ENCODE measurements at regions not wholly inside any gene's neighbourhood (a gene's known extent, or its start where the extent isn't known, plus 50 kb on each side); places are given as distances from the start of the nearest gene placed in this dataset.

DNA sequence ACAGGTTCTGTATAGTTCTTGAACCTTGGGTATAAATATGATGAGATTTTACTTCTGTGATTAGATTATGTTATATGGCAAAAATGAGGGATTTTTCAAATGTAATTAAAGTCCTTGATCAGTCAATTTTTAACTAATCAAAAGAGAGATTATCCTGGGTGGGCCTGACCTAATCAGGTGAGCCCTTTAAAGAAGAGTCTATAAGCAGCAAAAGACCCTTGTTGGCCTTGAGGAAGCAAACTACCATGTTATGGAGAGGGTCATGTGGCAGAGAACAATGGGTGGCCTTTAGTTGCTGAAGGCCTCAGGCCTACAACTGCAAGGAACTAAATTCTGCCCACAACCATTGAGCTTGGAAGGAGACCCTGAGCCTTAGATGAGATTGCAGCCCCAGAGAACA is 102.5 kb upstream of the RIPOR2 start:
- no peak for TF ChIP-seq GATA2 (IDR thresholded peaks at IDR 0.05; ENCODE audit: low read depth, low read length)
- no peak for TF ChIP-seq GATA3 (IDR thresholded peaks at IDR 0.05; ENCODE audit: low read depth, low read length)

DNA sequence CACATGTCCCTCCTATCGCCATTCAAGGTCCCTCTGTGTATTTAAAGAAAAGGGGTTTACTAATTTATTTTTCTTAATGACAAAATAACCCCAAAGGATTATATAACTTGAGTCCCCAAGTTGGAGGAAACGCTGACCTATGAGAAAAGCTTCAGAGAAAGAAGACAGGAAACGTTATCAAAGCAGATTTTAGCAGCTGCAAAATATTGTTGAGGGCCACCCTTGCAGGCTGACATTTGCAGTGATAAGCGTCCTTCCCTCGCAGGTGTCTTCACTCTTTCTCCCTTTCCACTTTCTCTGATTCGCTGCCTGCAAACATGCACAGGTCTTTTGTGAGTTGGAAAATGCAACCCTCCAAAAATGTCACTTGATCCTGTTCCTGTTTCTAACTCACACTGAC is 103.2 kb upstream of the RIPOR2 start:
- TF ChIP-seq GATA3 (IDR thresholded peaks at IDR 0.05; ENCODE audit: low read depth, low read length) (no peak), GATA2 (IDR thresholded peaks at IDR 0.05; ENCODE audit: low read depth, low read length) (no peak)

DNA sequence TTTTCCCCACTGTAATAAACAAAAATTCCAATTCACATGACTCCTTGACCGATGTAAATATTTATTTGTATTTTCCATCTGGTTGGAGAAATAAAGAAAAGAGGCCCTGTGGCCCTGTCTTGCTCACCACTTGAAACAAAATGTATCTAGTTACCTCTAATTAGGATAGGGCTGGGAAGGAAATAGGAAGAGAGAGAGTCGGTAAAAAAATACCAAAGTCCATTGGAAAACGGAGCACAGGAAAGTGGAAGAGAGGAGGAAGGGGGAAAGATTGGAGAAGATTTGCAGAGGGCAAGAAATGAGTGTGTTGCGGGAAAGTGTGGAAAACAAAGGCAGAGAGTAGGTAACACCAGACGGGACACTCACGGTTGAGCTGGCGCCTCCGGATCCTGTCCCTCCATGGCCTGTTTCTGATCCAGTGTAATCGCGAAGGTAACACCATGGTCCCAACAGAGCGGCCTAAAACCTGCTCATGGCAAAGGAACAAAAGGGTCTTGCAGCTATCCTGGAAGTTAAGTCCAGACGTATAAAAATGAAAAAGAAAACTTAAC is 105.8 kb upstream of the RIPOR2 start:
- TF ChIP-seq GATA2 (IDR thresholded peaks at IDR 0.05; ENCODE audit: low read depth, low read length) (no peak), GATA3 (IDR thresholded peaks at IDR 0.05; ENCODE audit: low read depth, low read length) (no peak)

DNA sequence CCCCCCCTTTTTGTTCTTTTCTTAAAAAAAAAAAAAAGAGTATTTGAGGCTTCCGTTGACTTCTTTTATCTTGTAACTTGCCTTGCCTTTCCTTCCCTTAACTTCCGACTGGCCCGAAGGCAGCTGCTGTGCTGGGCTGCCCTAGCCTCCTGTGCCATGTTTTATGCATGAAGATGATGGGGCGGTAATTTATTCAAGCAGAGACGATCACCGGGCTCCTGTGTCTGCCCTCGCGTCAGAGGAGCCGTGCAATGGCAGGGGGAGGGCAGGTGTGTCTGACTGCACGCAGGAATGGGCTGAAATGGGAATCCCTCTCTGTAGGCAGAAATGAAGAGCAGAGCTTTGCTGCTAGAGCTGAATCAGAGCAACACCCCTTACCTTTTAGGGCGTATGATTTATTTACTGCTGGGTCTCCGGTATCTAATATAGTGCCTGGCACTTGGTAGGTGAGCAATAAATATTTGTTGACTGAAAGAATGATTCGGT is 106.3 kb upstream of the RIPOR2 start:
- no peak for TF ChIP-seq GATA3 (IDR thresholded peaks at IDR 0.05; ENCODE audit: low read depth, low read length)
- TF ChIP-seq GATA2 (IDR thresholded peaks at IDR 0.05; ENCODE audit: low read depth, low read length), result no peak

DNA sequence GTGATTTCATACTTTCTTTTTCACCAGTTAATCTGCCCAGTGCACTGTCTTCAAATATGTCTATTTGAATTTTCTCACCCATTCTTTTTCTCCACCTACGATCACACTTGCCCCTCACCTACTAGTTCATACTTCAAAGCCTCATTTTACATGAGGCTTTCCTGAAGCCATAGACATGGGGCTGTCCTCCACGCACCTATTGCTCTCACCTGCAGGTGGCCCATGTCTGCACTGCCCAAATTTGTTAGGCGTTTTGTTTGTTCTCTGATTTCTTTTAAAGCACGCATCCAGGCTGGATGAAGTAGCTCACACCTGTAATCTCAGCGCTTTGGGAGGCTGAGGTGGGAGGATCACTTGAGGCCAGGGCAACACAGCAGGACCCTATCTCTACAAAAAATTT is 106.8 kb upstream of the RIPOR2 start:
- TF ChIP-seq GATA2 (IDR thresholded peaks at IDR 0.05; ENCODE audit: low read depth, low read length), result no peak
- TF ChIP-seq GATA3 (IDR thresholded peaks at IDR 0.05; ENCODE audit: low read depth, low read length), result no peak

DNA sequence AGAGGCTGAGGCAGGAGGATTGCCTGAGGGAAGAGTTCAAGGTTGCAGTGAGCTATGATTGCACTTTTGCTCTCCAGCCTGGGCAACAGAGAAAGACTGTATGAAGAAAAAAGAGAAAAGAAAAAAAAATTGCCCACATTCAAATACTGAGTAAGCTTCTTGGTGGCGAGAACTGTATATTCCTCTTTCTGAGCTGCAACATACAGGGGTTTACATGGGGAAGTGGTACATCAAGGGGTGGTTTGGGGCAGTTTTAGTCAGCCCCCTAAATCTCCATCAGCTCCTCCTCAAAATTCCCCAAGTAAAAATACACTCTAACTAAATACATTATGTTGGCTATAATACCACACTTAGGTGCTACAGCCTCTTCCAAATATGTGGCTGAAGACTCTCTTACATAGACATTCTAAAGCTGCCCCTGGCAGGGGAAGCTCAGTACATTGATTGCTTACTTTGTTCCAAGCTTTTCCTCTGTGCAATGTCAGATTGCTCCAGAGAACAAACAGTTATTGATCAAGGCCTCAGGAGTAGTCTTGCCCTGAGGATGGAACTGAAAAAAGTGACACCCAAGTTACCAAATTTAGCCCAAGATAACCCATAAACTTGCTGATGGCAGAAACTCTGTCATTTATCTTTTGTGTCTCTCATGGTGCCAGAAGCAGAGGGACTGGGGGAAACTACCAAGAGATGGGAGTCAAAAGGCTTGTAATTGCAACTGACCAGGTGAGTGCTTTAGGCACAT is 107.4 kb upstream of the RIPOR2 start:
- no peak for TF ChIP-seq GATA2 (IDR thresholded peaks at IDR 0.05; ENCODE audit: low read depth, low read length)

DNA sequence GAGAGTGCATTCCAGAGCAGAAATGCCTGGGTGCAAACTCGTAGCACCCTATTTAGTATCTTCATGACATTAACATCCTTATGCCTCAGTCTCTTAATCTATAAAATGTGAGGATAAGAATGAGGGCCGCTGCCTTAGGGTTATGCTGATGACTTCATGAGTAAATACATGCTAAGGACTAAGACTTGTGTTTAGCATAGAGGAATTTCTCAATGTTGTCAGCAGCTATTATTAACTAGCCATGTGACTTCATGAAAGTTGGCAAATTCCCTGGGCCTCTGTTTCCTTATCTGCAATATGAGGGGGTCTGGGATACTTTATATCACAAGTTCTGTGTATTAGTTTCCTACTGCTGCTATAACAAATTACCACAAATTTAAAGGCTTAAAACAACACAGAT is 108.1 kb upstream of the RIPOR2 start:
- TF ChIP-seq GATA2 (IDR thresholded peaks at IDR 0.05; ENCODE audit: low read depth, low read length) (no peak), GATA3 (IDR thresholded peaks at IDR 0.05; ENCODE audit: low read depth, low read length) (no peak)

DNA sequence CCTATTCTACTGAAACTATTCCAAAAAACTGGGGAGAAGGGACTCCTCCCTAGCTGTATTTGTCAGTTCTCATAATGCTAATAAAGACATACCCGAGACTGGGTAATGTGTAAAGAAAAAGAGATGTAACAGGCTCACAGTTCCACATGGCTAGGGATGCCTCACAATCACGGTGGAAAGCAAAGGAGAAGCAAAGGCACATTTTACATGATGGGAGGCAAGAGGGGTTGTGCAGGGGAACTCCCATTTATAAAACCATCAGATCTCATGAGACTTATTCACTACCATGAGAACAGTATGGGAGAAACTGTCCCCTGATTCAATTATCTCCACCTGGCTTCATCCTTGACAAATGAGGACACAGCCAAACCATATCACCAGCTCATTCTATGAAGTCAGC is 111.2 kb upstream of the RIPOR2 start:
- TF ChIP-seq GATA3 (IDR thresholded peaks at IDR 0.05; ENCODE audit: low read depth, low read length) (no peak), GATA2 (IDR thresholded peaks at IDR 0.05; ENCODE audit: low read depth, low read length) (no peak)

DNA sequence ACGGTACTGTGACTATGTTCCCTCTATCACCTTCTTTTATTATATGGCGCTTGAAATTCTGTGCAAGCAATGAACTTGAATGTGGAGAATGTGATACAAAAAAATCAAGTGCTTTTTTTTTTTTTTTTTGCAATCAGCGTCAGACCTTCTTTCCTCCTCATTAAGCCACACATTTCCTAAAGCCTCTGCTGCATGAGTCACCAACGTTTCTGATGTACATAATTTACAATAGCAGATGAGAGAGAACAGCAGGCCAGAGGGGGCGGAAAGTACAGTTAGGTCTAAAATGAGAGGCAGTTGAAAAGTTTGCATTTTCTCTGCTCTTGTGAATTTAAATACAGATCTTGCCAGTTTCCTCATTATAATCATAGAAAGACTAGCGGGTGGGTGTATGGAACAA is 114.6 kb upstream of the RIPOR2 start:
- no peak for TF ChIP-seq GATA2 (IDR thresholded peaks at IDR 0.05; ENCODE audit: low read depth, low read length)
- no peak for TF ChIP-seq GATA3 (IDR thresholded peaks at IDR 0.05; ENCODE audit: low read depth, low read length)

DNA sequence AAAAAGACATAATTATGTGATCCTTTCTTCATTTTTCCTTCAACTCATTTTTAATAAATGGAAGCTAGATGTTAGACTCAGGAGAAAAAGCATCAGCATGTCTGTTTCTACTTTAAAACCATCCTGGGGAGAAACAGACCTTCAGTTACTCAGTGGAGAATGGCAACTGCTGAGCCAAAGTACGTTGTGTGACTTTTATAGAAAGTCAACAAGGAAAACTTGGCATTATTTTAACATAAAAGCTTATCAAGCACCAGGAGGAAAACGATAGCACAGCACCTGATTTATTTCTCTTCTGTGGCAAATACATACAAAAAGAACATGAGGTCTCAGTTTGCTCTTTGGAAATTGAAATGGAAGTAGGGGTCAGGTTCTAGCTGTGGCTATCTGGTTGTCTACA is 115.3 kb upstream of the RIPOR2 start:
- TF ChIP-seq GATA3 (IDR thresholded peaks at IDR 0.05; ENCODE audit: low read depth, low read length) (no peak), GATA2 (IDR thresholded peaks at IDR 0.05; ENCODE audit: low read depth, low read length) (no peak)

DNA sequence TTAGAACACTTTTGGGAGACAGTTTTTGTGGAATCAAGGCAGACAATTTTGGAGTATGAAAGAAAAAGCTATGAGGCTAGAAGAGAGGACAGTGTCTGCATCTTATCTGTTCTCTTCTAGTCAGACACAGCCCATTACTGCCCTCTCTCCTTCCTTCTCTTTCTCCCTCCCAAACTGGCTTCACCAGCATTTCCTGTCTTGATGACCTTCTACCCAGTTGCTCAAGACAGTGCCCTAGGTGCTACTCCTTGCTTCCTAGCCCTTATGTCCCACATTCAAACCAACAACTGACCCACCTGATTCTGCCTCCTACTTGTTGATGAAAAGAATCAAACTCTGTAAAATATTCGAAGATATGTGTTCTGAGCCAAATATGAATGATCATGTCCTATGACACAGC is 116.4 kb upstream of the RIPOR2 start:
- TF ChIP-seq GATA3 (IDR thresholded peaks at IDR 0.05; ENCODE audit: low read depth, low read length) (no peak), GATA2 (IDR thresholded peaks at IDR 0.05; ENCODE audit: low read depth, low read length) (no peak)

DNA sequence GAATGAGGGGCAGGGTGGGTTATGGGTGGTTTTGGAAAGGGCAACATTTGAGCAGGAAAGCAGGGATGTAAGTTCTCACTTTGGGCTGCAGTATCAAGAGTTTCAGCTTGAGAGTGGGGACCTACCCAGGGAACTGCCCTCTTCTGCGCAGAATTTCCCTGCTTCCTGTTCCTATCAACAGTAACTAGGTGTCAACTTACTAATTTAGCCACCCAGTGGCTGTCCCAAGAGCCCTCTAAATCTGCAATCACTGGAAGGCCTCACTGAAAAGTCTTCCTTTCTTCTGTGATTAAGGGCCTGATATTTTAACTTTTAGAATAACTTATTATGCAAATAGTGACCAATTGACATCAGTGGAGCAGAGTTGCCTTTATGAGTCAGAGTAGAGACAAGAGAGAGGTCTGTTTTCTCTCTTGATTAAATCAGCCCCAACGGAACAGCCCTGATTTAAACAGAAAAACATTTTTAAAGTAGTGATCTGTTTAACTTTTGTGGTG is 118.2 kb upstream of the RIPOR2 start:
- TF ChIP-seq GATA3 (IDR thresholded peaks at IDR 0.05; ENCODE audit: low read depth, low read length), result no peak
- no peak for TF ChIP-seq GATA2 (IDR thresholded peaks at IDR 0.05; ENCODE audit: low read depth, low read length)

DNA sequence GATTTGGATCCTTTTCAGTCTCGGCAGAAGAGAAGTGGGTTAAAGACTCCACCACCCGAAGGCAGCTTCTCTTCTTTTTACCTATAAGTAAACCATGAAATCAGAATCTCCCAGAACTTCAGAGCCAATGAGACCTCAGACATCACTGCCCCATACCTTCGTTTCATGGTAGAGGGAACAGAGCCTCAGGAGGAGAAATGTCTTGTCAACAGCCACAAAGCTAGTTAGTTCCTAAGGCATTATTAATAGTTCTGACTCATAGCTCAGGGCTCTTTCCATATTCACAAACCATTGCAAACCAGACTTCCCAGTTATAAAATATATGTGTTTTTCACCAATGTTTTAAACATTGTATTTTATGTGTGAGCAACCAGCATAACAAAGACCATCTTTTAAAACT is 118.7 kb upstream of the RIPOR2 start:
- TF ChIP-seq GATA3 (IDR thresholded peaks at IDR 0.05; ENCODE audit: low read depth, low read length) (no peak), GATA2 (IDR thresholded peaks at IDR 0.05; ENCODE audit: low read depth, low read length) (no peak)

DNA sequence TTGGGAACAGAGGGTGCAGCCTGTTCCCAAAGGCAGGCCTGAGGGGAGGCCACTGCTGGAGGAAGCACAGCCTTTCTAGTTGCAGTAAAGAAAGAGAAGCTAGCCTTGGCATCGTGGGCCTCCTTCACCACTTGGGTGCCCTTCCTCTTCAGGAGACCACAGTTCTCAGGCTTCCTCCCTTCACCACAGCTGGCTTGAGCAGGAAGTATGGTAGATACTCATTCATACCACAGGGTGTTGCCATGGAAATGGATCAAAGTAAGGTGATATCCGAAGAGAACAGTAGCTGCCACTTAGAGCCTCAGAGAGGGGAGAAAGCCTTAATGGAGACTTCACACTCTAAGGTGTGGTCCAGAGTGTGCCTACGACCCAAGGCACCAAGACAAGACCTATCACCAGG is 120.4 kb upstream of the RIPOR2 start:
- no peak for TF ChIP-seq GATA3 (IDR thresholded peaks at IDR 0.05; ENCODE audit: low read depth, low read length)
- TF ChIP-seq GATA2 (IDR thresholded peaks at IDR 0.05; ENCODE audit: low read depth, low read length), result no peak
